Activated CD4-positive, alpha-beta T cell treated with anti-CD3 and anti-CD28 coated beads, Interleukin-2, Interleukin-4, amounts not matched to agents 100 ng/mL and 50 ng/mL, durations not matched to agents 16 hours and 8 hours (primary cell): ENCODE measurements at regions not wholly inside any gene's neighbourhood (a gene's known extent, or its start where the extent isn't known, plus 50 kb on each side); places are given as distances from the start of the nearest gene placed in this dataset.

Experiments
- DNase-seq: peaks from one replicate; pipeline ENCODE4 v3.0.0-alpha.2; 2020; ENCODE audit warnings: low spot score

DNA sequence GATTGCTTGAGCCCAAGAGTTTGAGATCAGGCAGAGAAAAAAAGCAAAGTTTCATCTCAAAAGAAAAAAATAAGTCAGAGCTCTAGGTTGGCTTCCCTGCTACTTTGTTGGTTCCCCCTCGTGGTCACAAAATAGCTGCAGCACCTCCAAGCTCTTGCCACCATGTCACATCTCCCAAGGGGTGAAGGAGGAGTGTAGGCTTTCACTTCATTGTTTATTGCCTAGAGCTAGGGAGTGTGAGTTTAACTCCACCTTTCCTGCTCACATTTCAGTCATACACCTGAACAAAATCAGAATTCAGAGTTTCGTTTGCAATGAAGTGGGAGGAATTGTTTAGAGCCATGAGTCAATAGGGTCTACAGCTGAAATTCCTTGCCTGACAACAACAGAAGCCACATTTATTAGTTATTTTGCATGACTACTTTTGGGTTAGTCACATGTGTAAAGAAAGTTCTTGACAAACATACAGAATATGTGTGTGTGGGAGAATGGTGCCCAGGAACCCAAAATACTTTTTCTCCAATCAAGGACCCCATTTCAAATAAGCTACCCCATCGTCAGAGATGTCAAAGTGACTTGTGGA lies 56.2 kb upstream of the UFL1 start:
- peak; percentile 44 for DNase-seq

DNA sequence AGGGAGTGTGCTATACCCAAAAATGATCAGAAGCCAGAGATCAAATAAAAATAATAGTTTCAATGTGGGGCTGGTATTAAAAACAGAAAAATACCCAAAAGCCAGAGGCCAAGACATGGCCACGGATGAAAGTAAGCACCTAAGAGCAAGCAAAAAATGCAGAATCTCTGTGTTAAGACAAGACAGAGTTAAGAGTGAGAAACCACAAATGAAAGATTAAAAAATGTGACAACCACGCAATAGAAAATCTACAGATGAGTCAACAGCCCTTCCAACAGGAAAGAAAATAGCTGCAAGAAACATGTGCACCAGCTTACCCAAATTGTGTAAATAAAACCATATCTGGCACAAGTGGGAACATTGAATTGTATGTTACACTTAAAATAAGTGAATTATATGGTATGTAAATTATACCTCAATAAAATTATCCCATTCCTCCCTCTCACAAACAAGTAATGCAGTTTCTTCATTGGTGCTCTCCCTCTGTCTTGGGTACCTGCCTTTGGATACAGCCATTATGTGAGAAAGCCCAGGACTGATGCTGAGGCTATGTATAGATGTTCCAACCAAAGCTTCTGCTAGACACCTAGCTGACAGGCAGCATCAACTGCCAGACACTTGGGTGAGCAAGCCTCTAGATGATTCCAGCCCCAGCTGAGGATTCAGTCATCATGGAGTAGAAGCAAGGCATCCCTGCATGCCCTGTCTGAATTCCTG lies 55.3 kb upstream of the UFL1 start:
- peak; percentile 70 for DNase-seq

DNA sequence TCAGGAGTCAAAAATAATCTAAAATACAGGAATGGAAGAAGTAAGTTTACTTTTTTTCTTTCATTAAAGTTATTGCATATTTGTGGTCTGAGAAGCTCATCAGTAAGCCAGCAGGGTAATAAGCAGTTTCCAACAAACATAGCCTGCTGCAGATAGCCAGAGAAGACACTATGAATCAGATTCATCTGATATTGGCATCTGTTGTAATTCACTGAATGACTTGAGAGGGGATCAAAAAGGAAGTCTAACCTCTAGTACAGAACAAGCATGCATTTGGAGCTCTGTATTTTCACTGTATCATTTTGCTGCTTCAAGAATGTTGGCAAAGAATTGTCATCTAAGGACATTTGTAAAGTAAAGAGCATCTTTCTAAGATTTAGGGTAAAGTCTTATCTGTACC lies 53.8 kb upstream of the UFL1 start:
- DNase-seq, result peak; percentile 46

DNA sequence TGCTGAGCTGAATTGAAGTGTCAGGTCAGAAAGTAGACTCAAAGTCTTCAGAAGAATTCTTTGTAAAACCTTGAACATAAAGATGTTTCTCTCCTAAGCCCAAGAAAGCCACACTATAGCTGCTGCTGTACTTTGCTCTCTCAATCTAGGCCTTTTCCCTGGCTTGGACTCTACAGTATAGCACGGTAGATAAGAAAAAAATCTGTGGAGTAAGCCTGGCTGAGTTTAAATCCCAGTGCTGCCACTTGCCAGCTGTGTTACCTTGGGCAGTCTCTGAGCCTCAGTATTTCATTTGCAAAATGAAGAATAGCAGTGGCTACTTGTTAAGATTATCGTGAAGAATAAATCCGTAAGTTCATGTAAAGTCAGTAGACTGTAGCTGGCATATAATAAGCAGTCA lies 53.3 kb upstream of the UFL1 start:
- DNase-seq, result no peak

DNA sequence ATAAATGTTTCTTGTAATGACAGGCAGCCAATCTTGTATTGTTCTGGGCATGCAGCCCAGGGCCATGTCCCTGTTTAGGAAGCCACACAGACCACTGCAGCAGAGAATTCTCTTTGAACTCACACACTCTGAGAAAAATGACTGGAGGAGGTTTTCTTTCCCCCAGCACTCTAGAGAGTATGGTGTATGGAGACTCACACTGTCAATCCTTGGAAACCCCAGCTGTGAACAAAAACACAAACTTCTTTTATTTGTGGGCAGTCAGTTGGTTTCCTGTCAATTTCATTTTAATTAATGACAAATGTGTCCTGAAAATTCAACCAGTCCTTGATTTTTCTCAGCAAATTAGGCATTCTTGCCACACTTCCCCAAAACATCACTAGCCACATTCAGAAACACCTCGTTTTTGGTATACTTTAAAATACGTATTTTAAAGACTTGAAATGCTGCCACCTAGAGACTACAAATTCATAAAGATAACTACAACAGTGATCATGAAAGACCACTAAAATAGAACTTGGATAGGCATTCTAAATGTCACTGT lies 52.9 kb upstream of the UFL1 start:
- peak; percentile 10 for DNase-seq

DNA sequence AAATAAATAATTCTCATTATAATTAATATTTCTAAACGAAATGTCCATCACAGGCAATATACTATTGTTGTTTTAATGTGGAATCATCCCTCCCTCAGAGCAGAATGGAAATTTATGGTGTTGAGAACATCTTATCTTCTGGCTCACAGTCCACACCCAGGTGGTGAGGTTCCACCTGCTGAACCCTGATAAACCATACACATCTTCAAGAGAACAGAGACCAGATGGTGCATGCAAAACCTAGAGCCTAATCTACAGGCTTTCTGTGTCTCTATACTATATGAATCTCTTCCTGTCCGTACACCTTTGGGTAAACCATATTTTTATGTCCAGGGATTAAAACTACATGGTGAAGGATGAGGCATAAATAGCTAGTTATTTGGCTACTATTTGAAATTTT lies 52.3 kb upstream of the UFL1 start:
- DNase-seq, result no peak

DNA sequence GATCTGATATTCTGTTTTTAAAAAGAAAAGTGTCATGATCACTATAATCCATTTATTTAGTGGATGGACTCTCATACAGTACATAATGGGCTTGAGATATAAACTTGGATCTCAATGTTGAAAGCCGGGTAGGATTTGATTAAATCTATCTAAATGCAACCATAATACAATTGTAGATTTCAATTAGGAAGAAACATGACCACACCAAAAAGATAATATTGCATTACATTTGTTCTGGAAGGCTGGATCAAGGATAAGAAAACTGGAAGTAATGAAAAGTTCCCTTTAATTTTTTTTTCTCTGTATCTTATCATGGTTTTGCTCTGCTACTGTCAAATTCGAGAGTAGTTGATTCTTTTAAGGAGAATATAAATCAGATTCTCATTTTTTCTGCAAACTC lies 51.3 kb upstream of the UFL1 start:
- no peak for DNase-seq
